ENCODE measurements at regions not wholly inside any gene's neighbourhood (a gene's known extent, or its start where the extent isn't known, plus 50 kb on each side); places are given as distances from the start of the nearest gene placed in this dataset.
"Not testable (repeated sequence)": the region's sequence is repeated elsewhere in the genome, so short reads cannot be mapped to it uniquely, and the experiment has no call there.

DNA sequence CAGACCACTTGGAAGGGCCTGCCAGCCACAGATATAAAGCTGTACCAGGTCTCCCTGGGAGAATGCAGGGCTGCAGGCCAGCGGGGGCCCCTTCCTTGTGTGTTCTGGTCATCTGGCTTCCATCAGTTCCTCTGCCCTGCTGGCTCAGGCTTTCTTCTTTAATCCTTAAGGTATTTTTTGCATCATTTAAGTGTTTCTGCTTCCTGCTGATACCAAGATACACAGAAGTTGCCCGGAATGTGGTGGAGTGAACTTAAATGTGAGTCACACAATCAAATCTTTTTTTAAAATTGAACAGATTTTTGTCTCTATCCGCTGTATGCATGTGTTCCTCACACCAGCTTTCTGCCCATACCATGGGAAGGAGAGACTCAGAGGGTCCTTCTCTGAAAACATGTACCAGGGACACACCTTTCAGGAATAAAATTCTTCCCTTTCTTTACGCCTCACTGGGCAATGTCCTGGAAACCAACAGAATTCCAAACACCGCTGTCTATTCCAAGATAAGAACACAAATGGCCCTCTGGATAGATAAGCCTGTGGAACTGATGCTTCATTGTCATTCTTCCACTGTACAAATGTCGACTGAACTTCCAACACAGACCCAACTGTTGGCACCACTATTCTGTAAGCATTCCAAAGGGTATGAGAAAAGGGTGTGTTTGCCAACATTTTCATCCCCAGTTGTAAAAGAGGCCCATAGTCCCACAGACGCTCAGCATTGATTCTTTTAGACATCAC lies 206.2 kb upstream of the MYLIP start:
- peak; percentile 83 for DNase-seq

GRCh38 chr6:15921243-15921642 lies 207.6 kb upstream of the MYLIP start:
- no peak for DNase-seq

- DNase-seq = no peak
These were observed 212.3 kb upstream of the MYLIP start for GRCh38 chr6:15916581-15916980.

DNA sequence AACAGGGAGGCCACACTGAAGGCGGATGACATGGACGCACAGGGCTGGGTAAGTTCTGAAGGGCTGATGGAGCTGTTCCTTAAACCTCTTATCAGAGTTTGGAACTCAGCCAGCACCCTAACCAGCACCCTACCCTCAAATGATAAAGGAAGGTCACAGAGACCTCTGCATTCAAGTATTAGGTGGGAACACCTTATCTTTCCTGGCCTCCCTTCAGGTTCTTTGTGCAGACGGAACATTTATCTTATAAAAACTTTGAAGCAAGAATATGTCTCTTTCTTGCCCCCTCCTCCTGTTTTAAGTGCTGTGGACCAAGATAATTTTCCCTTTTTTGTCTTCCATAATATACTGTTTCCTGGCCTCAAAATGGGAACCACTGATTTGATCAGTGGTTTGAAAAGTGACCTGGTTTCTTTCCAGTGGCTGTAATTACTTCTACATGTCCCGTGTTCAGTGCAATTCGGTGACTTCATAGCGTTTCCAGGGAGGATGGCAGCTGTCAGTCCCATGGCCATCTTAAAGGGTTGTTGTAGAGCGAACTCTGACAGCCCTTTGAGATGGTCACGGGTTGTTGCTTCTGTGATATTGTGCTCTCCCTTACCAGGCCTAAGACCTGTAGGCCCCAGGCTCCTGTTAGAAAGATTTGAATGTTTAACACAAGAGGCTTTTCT lies 213.2 kb upstream of the MYLIP start:
- peak; percentile 84 for DNase-seq

DNA sequence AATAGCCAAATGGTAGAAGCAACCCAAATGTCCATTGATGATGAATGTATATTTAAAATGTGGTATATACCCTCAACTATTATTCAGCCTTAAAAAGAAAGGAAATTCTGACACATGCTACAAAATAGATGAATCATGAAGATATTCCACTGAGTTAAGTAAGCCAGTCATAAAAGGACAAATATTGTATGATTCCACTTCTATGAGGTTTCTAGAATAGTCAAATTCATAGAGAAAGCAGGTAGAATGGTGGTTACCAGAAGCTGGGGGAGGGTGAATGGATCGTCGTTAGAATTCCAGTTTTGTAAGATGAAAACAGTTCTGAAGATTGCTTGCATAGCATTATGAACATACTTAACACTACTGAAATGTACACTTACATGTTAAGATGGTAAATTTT lies 214.3 kb upstream of the MYLIP start:
- DNase-seq = no peak

GRCh38 chr6:15913573-15913972 lies 215.3 kb upstream of the MYLIP start:
- DNase-seq = no peak

GRCh38 chr6:15912505-15913400 lies 216.1 kb upstream of the MYLIP start:
- DNase-seq = no peak

- no peak for DNase-seq
These were observed 217.0 kb upstream of the MYLIP start for GRCh38 chr6:15911753-15912504.

- DNase-seq = no peak
These were observed 219.4 kb upstream of the MYLIP start for GRCh38 chr6:15909290-15910070.

- DNase-seq = no peak
These were observed 220.0 kb upstream of the MYLIP start for GRCh38 chr6:15908871-15909270.

GRCh38 chr6:15907914-15908518 lies 220.9 kb upstream of the MYLIP start:
- no peak for DNase-seq

DNA sequence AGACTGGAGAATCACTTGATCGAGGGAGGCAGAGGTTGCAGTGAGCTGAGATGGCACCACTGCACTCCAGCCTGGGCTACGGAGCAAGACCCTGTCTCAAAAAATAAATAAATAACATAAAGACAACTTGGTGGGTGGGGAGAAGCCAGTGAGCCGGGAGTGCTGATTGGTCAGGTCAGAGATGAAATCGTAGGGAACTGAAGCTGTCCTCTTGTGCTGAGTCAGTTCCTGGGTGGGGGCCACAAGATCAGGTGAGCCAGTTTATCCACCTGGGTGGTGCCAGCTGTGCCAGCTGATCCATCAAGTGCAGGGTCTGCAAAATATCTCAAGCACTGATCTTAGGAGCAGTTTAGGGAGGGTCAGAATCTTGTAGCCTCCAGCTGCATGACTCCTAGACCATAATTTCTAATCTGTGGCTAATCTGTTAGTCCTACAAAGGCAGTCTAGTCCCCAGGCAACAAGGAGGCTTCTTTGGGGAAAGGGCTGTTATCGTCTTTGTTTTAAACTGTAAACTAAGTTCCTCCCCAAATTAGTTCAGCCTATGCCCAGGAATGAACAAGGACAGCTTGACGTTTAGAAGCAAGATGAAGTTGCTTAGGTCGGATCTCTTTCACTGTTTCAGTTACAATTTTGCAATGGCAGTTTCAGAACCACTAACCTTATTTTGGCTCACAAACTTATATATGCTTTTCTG lies 221.5 kb upstream of the MYLIP start:
- not testable (repeated sequence) for DNase-seq

DNA sequence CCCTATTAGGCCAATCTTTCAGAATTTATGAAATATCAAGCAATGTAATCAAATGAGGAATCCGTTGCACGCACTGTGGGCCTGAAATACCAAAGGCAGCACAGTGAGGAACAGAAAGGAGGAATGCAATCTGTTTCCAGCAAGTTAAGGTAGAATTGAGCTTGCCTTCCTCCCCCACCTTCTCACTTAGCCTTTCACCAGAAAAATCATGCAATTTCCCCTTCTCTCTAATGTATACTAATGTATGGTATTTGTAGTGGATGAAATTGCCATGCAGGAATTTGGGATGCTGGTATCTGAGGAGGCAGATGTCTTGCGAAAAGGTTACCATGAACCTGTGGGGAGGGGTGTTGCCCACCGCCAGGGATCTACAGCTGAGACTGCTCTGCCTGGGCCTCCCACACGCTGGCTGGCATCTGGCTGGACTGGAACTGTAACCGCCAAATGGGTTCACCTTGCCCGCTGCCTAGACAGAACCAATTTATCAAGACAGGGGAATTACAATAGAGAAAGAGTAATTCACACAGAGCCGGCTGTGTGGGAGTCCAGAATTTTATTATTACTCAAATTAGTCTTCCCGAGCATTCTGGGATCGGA lies 222.4 kb upstream of the MYLIP start:
- no peak for DNase-seq

GRCh38 chr6:15905488-15906419 lies 223.1 kb upstream of the MYLIP start:
- peak; percentile 42 for DNase-seq

DNA sequence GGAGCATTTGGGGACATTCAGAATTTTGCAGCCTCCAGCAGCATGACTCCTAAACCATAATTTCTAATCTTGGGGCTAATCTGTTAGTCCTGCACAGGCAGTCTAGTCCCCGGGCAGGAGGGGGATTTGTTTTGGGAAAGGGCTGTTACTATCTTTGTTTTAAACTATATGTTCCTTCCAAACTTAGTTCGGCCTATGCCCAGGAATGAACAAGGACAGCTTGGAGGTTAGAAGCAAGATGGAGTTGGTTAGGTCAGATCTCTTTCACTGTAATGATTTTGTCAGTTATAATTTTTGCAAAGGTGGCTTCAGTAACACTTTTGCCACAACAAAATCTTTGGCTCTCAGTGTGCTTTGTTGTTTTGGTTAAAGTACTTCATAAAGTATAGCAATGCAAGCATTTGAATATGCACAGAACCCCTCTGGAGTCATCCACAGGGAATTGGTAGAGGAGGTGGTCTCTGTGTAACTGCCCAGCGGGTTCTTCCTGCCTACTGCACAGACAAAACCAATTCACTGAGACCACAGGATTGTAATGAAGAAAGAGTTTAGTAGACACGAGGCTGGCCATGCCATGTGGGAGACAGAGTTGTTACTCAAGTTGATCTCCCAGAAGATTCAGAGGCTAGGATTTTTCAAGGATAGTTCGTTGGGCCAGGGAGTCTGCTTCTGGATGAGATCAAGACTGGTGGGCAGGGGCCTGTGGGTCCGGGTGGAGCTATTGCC lies 224.1 kb upstream of the MYLIP start:
- DNase-seq = no peak

DNA sequence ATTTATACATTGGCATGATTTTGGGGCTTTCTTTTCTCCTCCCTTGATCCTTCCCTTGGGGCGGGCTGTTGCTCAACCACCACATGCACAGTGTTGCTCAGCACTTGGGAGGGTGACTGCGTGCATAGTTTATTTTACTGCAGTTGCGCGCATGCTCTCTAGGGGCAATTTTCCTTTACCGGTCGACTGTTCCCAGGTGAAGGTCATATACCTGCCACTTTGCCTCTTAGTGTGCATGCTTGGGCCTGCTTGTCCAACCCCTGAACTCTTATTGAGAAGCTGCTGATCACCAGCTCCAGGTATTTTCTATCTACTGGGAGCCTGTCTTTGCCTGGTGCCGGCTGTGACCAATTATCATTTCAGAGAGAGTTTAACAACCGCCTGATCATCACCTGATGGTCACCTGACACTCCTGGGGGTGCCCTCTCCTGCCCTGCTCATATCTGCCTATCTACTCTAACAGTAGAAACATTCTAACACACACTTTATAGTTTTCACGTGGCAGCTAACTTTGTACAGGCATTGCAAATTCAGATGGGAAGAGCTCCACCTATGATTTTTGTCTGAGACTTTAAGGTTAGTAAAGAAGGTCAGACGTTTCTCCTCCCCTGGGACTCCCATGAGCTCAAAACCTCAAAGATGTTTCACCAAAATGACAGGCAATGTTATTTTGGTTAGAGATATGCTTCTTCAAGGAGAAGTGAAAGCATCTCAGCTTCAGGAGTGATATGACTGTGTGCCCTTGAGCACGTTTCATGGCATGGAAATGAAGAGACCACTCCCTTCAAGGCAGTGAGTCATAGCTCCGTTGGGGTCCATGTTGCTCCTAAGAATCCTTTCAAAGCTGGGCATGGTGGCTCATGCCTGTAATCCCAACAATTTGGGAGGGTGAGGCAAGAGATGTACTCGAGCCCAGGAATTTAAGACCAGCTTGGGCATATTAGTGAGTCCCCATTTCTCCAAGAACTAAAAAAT lies 227.5 kb upstream of the MYLIP start:
- no peak for DNase-seq

- DNase-seq = no peak
These were observed 230.2 kb upstream of the MYLIP start for GRCh38 chr6:15898693-15899092.
